Erythroblast (primary cell): ENCODE measurements at regions not wholly inside any gene's neighbourhood (a gene's known extent, or its start where the extent isn't known, plus 50 kb on each side); places are given as distances from the start of the nearest gene placed in this dataset.

ENCODE experiments used
- DNase-seq, 2 experiments: peaks; one replicate each; lab custom pipeline; 2025; lab: John Stamatoyannopoulos, UW
- GATA1 ChIP-seq: IDR thresholded peaks from 2 replicates; pipeline ENCODE4 v1.6.1; 2011; ENCODE audit warnings: low read depth, mild to moderate bottlenecking, control low read depth, low read length, moderate library complexity
- POLR2A ChIP-seq: IDR thresholded peaks from 2 replicates; pipeline ENCODE4 v1.6.1; 2011; ENCODE audit warnings: mild to moderate bottlenecking, low read length

GRCh38 chr5:52356311-52356918 lies 431.3 kb upstream of the ITGA1 start:
- TF ChIP-seq POLR2A (no peak), GATA1 (no peak)

GRCh38 chr5:52359261-52359660 lies 428.5 kb upstream of the ITGA1 start:
- no peak for DNase-seq
- TF ChIP-seq GATA1 (no peak), POLR2A (no peak)

More at GRCh38 chr5:52356311-52356918, 431.3 kb upstream of the ITGA1 start:
- peak in 1 of 2 experiments; percentile 1 for DNase-seq

- no peak for DNase-seq
- TF ChIP-seq GATA1 (no peak), POLR2A (no peak)
Observed at GRCh38 chr5:52360985-52361384, 426.7 kb upstream of the ITGA1 start.

- TF ChIP-seq GATA1 (no peak), POLR2A (no peak)
- no peak for DNase-seq
Observed at GRCh38 chr5:52374286-52374685, 413.4 kb upstream of the ITGA1 start.

- no peak for DNase-seq
- TF ChIP-seq POLR2A = no peak
- TF ChIP-seq GATA1 = no peak
Observed at GRCh38 chr5:52375969-52376368, 411.7 kb upstream of the ITGA1 start.

- DNase-seq = no peak
- TF ChIP-seq POLR2A = no peak
- no peak for TF ChIP-seq GATA1
Observed at GRCh38 chr5:52376592-52376991, 411.1 kb upstream of the ITGA1 start.

GRCh38 chr5:52378237-52378636 lies 409.5 kb upstream of the ITGA1 start:
- DNase-seq = no peak
- TF ChIP-seq POLR2A = no peak
- no peak for TF ChIP-seq GATA1

GRCh38 chr5:52388349-52388748 lies 399.4 kb upstream of the ITGA1 start:
- TF ChIP-seq POLR2A (no peak), GATA1 (no peak)
- no peak for DNase-seq

GRCh38 chr5:52392321-52392720 lies 395.4 kb upstream of the ITGA1 start:
- no peak for TF ChIP-seq POLR2A
- no peak for TF ChIP-seq GATA1
- DNase-seq = no peak

GRCh38 chr5:52409835-52410234 lies 377.9 kb upstream of the ITGA1 start:
- TF ChIP-seq POLR2A = no peak
- no peak for TF ChIP-seq GATA1
- no peak for DNase-seq

GRCh38 chr5:52419357-52419756 lies 368.4 kb upstream of the ITGA1 start:
- no peak for TF ChIP-seq GATA1
- no peak for TF ChIP-seq POLR2A
- DNase-seq = no peak

- no peak for DNase-seq
- TF ChIP-seq POLR2A (no peak), GATA1 (no peak)
Observed at GRCh38 chr5:52427615-52428014, 360.1 kb upstream of the ITGA1 start.

- DNase-seq = no peak
- TF ChIP-seq GATA1 (no peak), POLR2A (no peak)
Observed at GRCh38 chr5:52428977-52429489, 358.7 kb upstream of the ITGA1 start.

GRCh38 chr5:52441768-52442167 lies 345.9 kb upstream of the ITGA1 start:
- no peak for TF ChIP-seq GATA1
- no peak for TF ChIP-seq POLR2A
- DNase-seq = no peak

GRCh38 chr5:52443187-52443586 lies 344.5 kb upstream of the ITGA1 start:
- no peak for DNase-seq
- TF ChIP-seq GATA1 = no peak
- no peak for TF ChIP-seq POLR2A
